A673 (cell line): ENCODE measurements at regions not wholly inside any gene's neighbourhood (a gene's known extent, or its start where the extent isn't known, plus 50 kb on each side); places are given as distances from the start of the nearest gene placed in this dataset.

Experiments used
- BruUV-seq: library from RNA; stranded (reverse); fragments of 400-500 nt; replicated peaks from 2 replicates; lab custom pipeline; 2021; lab: Mats Ljungman, UMichigan
- CTCF ChIA-PET: fragments of 300-600 bp; sonication (Branson Sonifier 250); formaldehyde crosslinking; loops from one replicate; lab custom pipeline; 2022; ENCODE audit warnings: antibody characterized with exemption; lab: Charles Lee
- POLR2A ChIA-PET: fragments of 300-600 bp; sonication (Branson Sonifier 250); formaldehyde crosslinking; loops from one replicate; lab custom pipeline; 2022; ENCODE audit warnings: antibody characterized with exemption; ENCODE audit not compliant: low non-redundant PET; lab: Charles Lee
- DNase-seq: peaks from one replicate; pipeline ENCODE4 v3.0.0-alpha.2; 2015; ENCODE audit warnings: low spot score
- H3K27ac ChIP-seq: fragments of 200-600 bp; sonication (generic); 2 replicates; pipeline ENCODE4 v1.5.1; 2016; ENCODE audit warnings: mixed run types, low read depth, mild to moderate bottlenecking, mixed read lengths, antibody characterized with exemption, low read length; ENCODE audit not compliant: poor library complexity, severe bottlenecking
- H3K27me3 ChIP-seq: fragments of 200-600 bp; sonication (generic); replicated peaks from 2 replicates; pipeline ENCODE4 v1.6.1; 2017; ENCODE audit warnings: mixed run types, low read depth, mild to moderate bottlenecking, mixed read lengths, antibody characterized with exemption, low read length; ENCODE audit not compliant: insufficient read depth, poor library complexity
- H3K36me3 ChIP-seq: fragments of 200-600 bp; sonication (generic); 2 replicates; pipeline ENCODE4 v1.6.1; 2016; ENCODE audit warnings: mixed run types, mild to moderate bottlenecking, mixed read lengths, antibody characterized with exemption, low read length; ENCODE audit not compliant: insufficient read depth, poor library complexity, severe bottlenecking
- H3K4me1 ChIP-seq: fragments of 200-600 bp; sonication (generic); 2 replicates; pipeline ENCODE4 v1.6.1; 2017; ENCODE audit warnings: mixed run types, mild to moderate bottlenecking, mixed read lengths, antibody characterized with exemption, low read length; ENCODE audit not compliant: insufficient read depth, poor library complexity, severe bottlenecking
- H3K4me3 ChIP-seq: fragments of 200-600 bp; sonication (generic); 2 replicates; pipeline ENCODE4 v1.5.1; 2016; ENCODE audit warnings: low read depth, mixed run types, mild to moderate bottlenecking, mixed read lengths, low read length; ENCODE audit not compliant: poor library complexity, severe bottlenecking
- H3K9me3 ChIP-seq: fragments of 200-600 bp; sonication (generic); 2 replicates; pipeline ENCODE4 v1.6.1; 2016; ENCODE audit warnings: mixed run types, low read depth, mild to moderate bottlenecking, mixed read lengths, antibody characterized with exemption, low read length; ENCODE audit not compliant: poor library complexity, severe bottlenecking
- EZH2 ChIP-seq: fragments of 200-600 bp; sonication (generic); IDR thresholded peaks from 2 replicates; pipeline ENCODE4 v1.6.1; 2017; ENCODE audit warnings: borderline replicate concordance, low read depth, mild to moderate bottlenecking, mixed read lengths, antibody characterized with exemption, low read length; ENCODE audit not compliant: poor library complexity, severe bottlenecking
- intact Hi-C: fragments of 100-400 bp; cut with micrococcal nuclease; formaldehyde crosslinking; loops from one replicate; pipeline ENCODE4 v1.10.0; 2022; ENCODE audit not compliant: unreplicated experiment
- TF ChIP-seq, protein P1 (sequence below): fragments of 300-800, 200-600 bp; sonication (generic); conservative IDR thresholded peaks from 2 replicates; pipeline ENCODE4 v1.5.1; 2017; ENCODE audit warnings: low read depth, mild to moderate bottlenecking, antibody characterized with exemption, low read length, moderate library complexity, mixed read lengths

- ChIA-PET POLR2A (no interaction called here), CTCF (no interaction called here)
Observed at GRCh38 chr13:46948338-46948737, 51.5 kb upstream of the HTR2A start.

GRCh38 chr13:46947425-46948191, 50.8 kb upstream of the HTR2A start:
- Histone ChIP-seq H3K9me3 (no peaks in the 10 kb centered on the region), H3K27ac (no peak overlapping the region), H3K4me1 (no peaks in the 10 kb centered on the region), H3K4me3 (no peak overlapping the region), H3K27me3 (no peaks in the 10 kb centered on the region), H3K36me3 (no peaks in the 10 kb centered on the region)
- no peak for DNase-seq
- intact Hi-C loops, result no loop called here
- BruUV-seq, result no TSS peak
- CTCF ChIA-PET, result no interaction called here
- POLR2A ChIA-PET, result no interaction called here
- TF ChIP-seq, protein P1, sequence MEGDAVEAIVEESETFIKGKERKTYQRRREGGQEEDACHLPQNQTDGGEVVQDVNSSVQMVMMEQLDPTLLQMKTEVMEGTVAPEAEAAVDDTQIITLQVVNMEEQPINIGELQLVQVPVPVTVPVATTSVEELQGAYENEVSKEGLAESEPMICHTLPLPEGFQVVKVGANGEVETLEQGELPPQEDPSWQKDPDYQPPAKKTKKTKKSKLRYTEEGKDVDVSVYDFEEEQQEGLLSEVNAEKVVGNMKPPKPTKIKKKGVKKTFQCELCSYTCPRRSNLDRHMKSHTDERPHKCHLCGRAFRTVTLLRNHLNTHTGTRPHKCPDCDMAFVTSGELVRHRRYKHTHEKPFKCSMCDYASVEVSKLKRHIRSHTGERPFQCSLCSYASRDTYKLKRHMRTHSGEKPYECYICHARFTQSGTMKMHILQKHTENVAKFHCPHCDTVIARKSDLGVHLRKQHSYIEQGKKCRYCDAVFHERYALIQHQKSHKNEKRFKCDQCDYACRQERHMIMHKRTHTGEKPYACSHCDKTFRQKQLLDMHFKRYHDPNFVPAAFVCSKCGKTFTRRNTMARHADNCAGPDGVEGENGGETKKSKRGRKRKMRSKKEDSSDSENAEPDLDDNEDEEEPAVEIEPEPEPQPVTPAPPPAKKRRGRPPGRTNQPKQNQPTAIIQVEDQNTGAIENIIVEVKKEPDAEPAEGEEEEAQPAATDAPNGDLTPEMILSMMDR, result no peak
- TF ChIP-seq EZH2, result no peak

More at GRCh38 chr13:46948338-46948737, 51.5 kb upstream of the HTR2A start:
- intact Hi-C loops, result no loop called here
- H3K36me3 ChIP-seq, result no peaks in the 10 kb centered on the region
- no peak overlapping the region for H3K4me3 ChIP-seq
- H3K27me3 ChIP-seq, result no peaks in the 10 kb centered on the region
- no TSS peak for BruUV-seq
- DNase-seq, result no peak
- TF ChIP-seq, protein P1, result no peak
- no peak for TF ChIP-seq EZH2
- no peaks in the 10 kb centered on the region for H3K9me3 ChIP-seq
- no peaks in the 10 kb centered on the region for H3K4me1 ChIP-seq
- no peak overlapping the region for H3K27ac ChIP-seq
